ENCODE measurements at regions not wholly inside any gene's neighbourhood (a gene's known extent, or its start where the extent isn't known, plus 50 kb on each side); places are given as distances from the start of the nearest gene placed in this dataset.
"Not testable (repeated sequence)": the region's sequence is repeated elsewhere in the genome, so short reads cannot be mapped to it uniquely, and the experiment has no call there.

GRCh38 chr14:38556252-38556651 is 300.4 kb upstream of the CLEC14A start:
- DNase-seq, result no peak

GRCh38 chr14:38554026-38554425 is 298.1 kb upstream of the CLEC14A start:
- no peak for DNase-seq

- no peak for DNase-seq
These were observed 297.7 kb upstream of the CLEC14A start for GRCh38 chr14:38553586-38553985.

- no peak for DNase-seq
These were observed 293.7 kb upstream of the CLEC14A start for GRCh38 chr14:38549564-38549963.

- DNase-seq, result no peak
These were observed 292.1 kb upstream of the CLEC14A start for GRCh38 chr14:38547961-38548490.

- DNase-seq, result no peak
These were observed 291.1 kb upstream of the CLEC14A start for GRCh38 chr14:38546932-38547551.

GRCh38 chr14:38544776-38545175 is 288.9 kb upstream of the CLEC14A start:
- no peak for DNase-seq

GRCh38 chr14:38543851-38544250 is 288.0 kb upstream of the CLEC14A start:
- DNase-seq, result not testable (repeated sequence)

- not testable (repeated sequence) for DNase-seq
These were observed 282.2 kb upstream of the CLEC14A start for GRCh38 chr14:38538053-38538452.

- no peak for DNase-seq
These were observed 280.6 kb upstream of the CLEC14A start for GRCh38 chr14:38536376-38537038.

- DNase-seq, result no peak
These were observed 272.7 kb upstream of the CLEC14A start for GRCh38 chr14:38528582-38528981.

- DNase-seq, result no peak
These were observed 271.6 kb upstream of the CLEC14A start for GRCh38 chr14:38527502-38527878.

- no peak for DNase-seq
These were observed 271.1 kb upstream of the CLEC14A start for GRCh38 chr14:38526826-38527501.

GRCh38 chr14:38524636-38525509 is 269.0 kb upstream of the CLEC14A start:
- no peak for DNase-seq

GRCh38 chr14:38522724-38523123 is 266.8 kb upstream of the CLEC14A start:
- DNase-seq, result no peak

GRCh38 chr14:38521591-38521990 is 265.7 kb upstream of the CLEC14A start:
- DNase-seq, result no peak

- no peak for DNase-seq
These were observed 261.5 kb upstream of the CLEC14A start for GRCh38 chr14:38517426-38517825.

GRCh38 chr14:38512236-38512635 is 256.3 kb upstream of the CLEC14A start:
- no peak for DNase-seq

- DNase-seq, result no peak
These were observed 251.4 kb upstream of the CLEC14A start for GRCh38 chr14:38507299-38507698.

GRCh38 chr14:38505973-38506249 is 250.0 kb upstream of the CLEC14A start:
- DNase-seq, result no peak

GRCh38 chr14:38505221-38505972 is 249.5 kb upstream of the CLEC14A start:
- DNase-seq, result no peak

GRCh38 chr14:38504175-38504574 is 248.3 kb upstream of the CLEC14A start:
- no peak for DNase-seq

GRCh38 chr14:38502239-38502638 is 246.3 kb upstream of the CLEC14A start:
- no peak for DNase-seq

Measured in stimulated activated CD4-positive, alpha-beta T cell treated with anti-CD3 and anti-CD28 coated beads, Interleukin-4, amount 100 ng/mL, for 1 hour (primary cell).